WTC11 (cell line): ENCODE measurements at regions not wholly inside any gene's neighbourhood (a gene's known extent, or its start where the extent isn't known, plus 50 kb on each side); places are given as distances from the start of the nearest gene placed in this dataset.
"Not testable (repeated sequence)": the region's sequence is repeated elsewhere in the genome, so short reads cannot be mapped to it uniquely, and the experiment has no call there.

Experiments
- ATAC-seq: fragments of 200-7000 bp; cut with Tn5 transposase; 2 replicates; pipeline ENCODE4 v1.10.0; 2021; ENCODE audit warnings: mild to moderate bottlenecking, moderate library complexity
- CTCF ChIA-PET: fragments of 300-600 bp; sonication (Branson Sonifier 250); formaldehyde crosslinking; loops from one replicate; lab custom pipeline; 2021; ENCODE audit warnings: antibody characterized with exemption; lab: Charles Lee
- POLR2A ChIA-PET: fragments of 350-600 bp; sonication (Branson Sonifier 250); formaldehyde crosslinking; loops from one replicate; lab custom pipeline; 2021; ENCODE audit warnings: antibody characterized with exemption; lab: Charles Lee
- DNase-seq: peaks from one replicate; pipeline ENCODE4 v3.0.0; 2021; ENCODE audit warnings: low spot score
- H3K27ac Mint-ChIP-seq: 2 replicates; pipeline ENCODE4 v1.8.0; 2021; ENCODE audit warnings: mixed read lengths
- H3K27me3 Mint-ChIP-seq: 2 replicates; pipeline ENCODE4 v1.8.0; 2021; ENCODE audit warnings: low read depth, mild to moderate bottlenecking, moderate library complexity, mixed read lengths
- H3K36me3 Mint-ChIP-seq: 2 replicates; pipeline ENCODE4 v1.8.0; 2021; ENCODE audit warnings: mixed read lengths
- H3K4me1 Mint-ChIP-seq: 2 replicates; pipeline ENCODE4 v1.8.0; 2022; ENCODE audit warnings: mixed read lengths
- H3K4me3 Mint-ChIP-seq: 2 replicates; pipeline ENCODE4 v1.8.0; 2021; ENCODE audit warnings: mild to moderate bottlenecking, moderate library complexity, mixed read lengths
- H3K9me3 Mint-ChIP-seq: 2 replicates; pipeline ENCODE4 v1.8.0; 2021; ENCODE audit warnings: mixed read lengths
- AR ChIP-seq: fragments of 250-450 bp; sonication (Bioruptor Pico); IDR thresholded peaks from 2 replicates; pipeline ENCODE4 v1.9.0; 2021; ENCODE audit warnings: mild to moderate bottlenecking
- ATF6 ChIP-seq: sonication (generic); formaldehyde crosslinking; IDR thresholded peaks from 2 replicates; pipeline ENCODE4 v1.8.1; 2023; ENCODE audit warnings: mild to moderate bottlenecking, missing genetic modification reagents
- E2F4 ChIP-seq: sonication (generic); formaldehyde crosslinking; IDR thresholded peaks from 2 replicates; pipeline ENCODE4 v1.8.1; 2022; ENCODE audit warnings: low read depth, mild to moderate bottlenecking, moderate library complexity, missing genetic modification reagents, borderline replicate concordance
- FOXP4 ChIP-seq: sonication (generic); formaldehyde crosslinking; IDR thresholded peaks from 2 replicates; pipeline ENCODE4 v1.8.0; 2022; ENCODE audit warnings: mild to moderate bottlenecking, missing genetic modification reagents
- KAT7 ChIP-seq: sonication (generic); formaldehyde crosslinking; IDR thresholded peaks from 2 replicates; pipeline ENCODE4 v1.8.1; 2023; ENCODE audit warnings: missing genetic modification reagents, mild to moderate bottlenecking, borderline replicate concordance
- MLX ChIP-seq: sonication (generic); formaldehyde crosslinking; IDR thresholded peaks from 2 replicates; pipeline ENCODE4 v1.8.1; 2023; ENCODE audit warnings: mild to moderate bottlenecking, missing genetic modification reagents, moderate library complexity
- NFATC4 ChIP-seq: fragments of 250-450 bp; sonication (Bioruptor Pico); IDR thresholded peaks from 2 replicates; pipeline ENCODE4 v1.9.0; 2021; ENCODE audit warnings: mild to moderate bottlenecking
- NR1H2 ChIP-seq: sonication (generic); formaldehyde crosslinking; IDR thresholded peaks from 2 replicates; pipeline ENCODE4 v1.9.0; 2021; ENCODE audit warnings: mild to moderate bottlenecking, moderate library complexity, missing genetic modification reagents
- SMAD3 ChIP-seq: sonication (generic); formaldehyde crosslinking; IDR thresholded peaks from 2 replicates; pipeline ENCODE4 v1.8.0; 2022; ENCODE audit warnings: missing genetic modification reagents, mild to moderate bottlenecking, borderline replicate concordance
- ZBTB21 ChIP-seq: sonication (generic); formaldehyde crosslinking; IDR thresholded peaks from 2 replicates; pipeline ENCODE4 v1.8.1; 2023; ENCODE audit warnings: mild to moderate bottlenecking, missing genetic modification reagents, borderline replicate concordance
- ZNF121 ChIP-seq: sonication (generic); formaldehyde crosslinking; IDR thresholded peaks from 2 replicates; pipeline ENCODE4 v1.8.0; 2023; ENCODE audit warnings: missing genetic modification reagents
- ZNF281 ChIP-seq: sonication (generic); formaldehyde crosslinking; IDR thresholded peaks from 2 replicates; pipeline ENCODE4 v1.8.0; 2023; ENCODE audit warnings: mild to moderate bottlenecking, missing genetic modification reagents
- ZNF425 ChIP-seq: fragments of 250-450 bp; sonication (Bioruptor Pico); conservative IDR thresholded peaks from 2 replicates; pipeline ENCODE4 v1.9.0; 2021; ENCODE audit warnings: mild to moderate bottlenecking

GRCh38 chr13:42445354-42445753 is 128.6 kb upstream of the TNFSF11 start:
- Mint-ChIP-seq H3K27ac (no peak overlapping the region), H3K36me3 (peaks cover 46% of the 10 kb centered on the region), H3K4me3 (no peak overlapping the region), H3K4me1 (0 out of 2 replicates have a peak, but pooled peaks cover 5% of the 10 kb centered on the region), H3K9me3 (peaks cover 70% of the 10 kb centered on the region)
- no peak for ATAC-seq
- ChIA-PET CTCF (no interaction called here), POLR2A (no interaction called here)
- DNase-seq, result no peak
- TF ChIP-seq E2F4 (CRISPR knock-in tag), result no peak
- TF ChIP-seq ZBTB21 (CRISPR knock-in tag), result no peak
- TF ChIP-seq KAT7 (CRISPR knock-in tag), result no peak
- no peak for TF ChIP-seq ZNF281 (CRISPR knock-in tag)
- TF ChIP-seq SMAD3 (CRISPR knock-in tag), result no peak
- TF ChIP-seq ZNF425 (CRISPR knock-in tag), result no peak
- no peak for TF ChIP-seq ZNF121 (CRISPR knock-in tag)
- TF ChIP-seq ATF6 (CRISPR knock-in tag), result no peak
- no peak for TF ChIP-seq NFATC4 (CRISPR knock-in tag)
- no peak for TF ChIP-seq FOXP4 (CRISPR knock-in tag)
- TF ChIP-seq, all 79 proteins: peak for 0
- H3K27me3 Mint-ChIP-seq, result no peaks in the 10 kb centered on the region; the same call in 1 of the 2 replicates

GRCh38 chr13:42446597-42446996 is 127.4 kb upstream of the TNFSF11 start:
- H3K4me3 Mint-ChIP-seq, POLR2A ChIA-PET, H3K4me1 Mint-ChIP-seq, H3K27me3 Mint-ChIP-seq, CTCF ChIA-PET, ATAC-seq, H3K27ac Mint-ChIP-seq, DNase-seq: not testable (repeated sequence)
- Mint-ChIP-seq H3K36me3 (peaks cover 46% of the 10 kb centered on the region), H3K9me3 (peaks cover 75% of the 10 kb centered on the region)

- no peak for ATAC-seq
- Mint-ChIP-seq H3K4me3 (no peak overlapping the region), H3K4me1 (no peaks in the 10 kb centered on the region), H3K9me3 (peaks cover 42% of the 10 kb centered on the region), H3K27me3 (no peaks in the 10 kb centered on the region), H3K27ac (no peak overlapping the region)
- POLR2A ChIA-PET, result no interaction called here
- CTCF ChIA-PET, result no interaction called here
- no peak for DNase-seq
- no peak for TF ChIP-seq AR (CRISPR knock-in tag)
- TF ChIP-seq MLX (CRISPR knock-in tag), result no peak
- no peak for TF ChIP-seq NR1H2 (CRISPR knock-in tag)
- TF ChIP-seq, all 79 proteins: peak for 0
- peaks cover 8% of the 10 kb centered on the region for H3K36me3 Mint-ChIP-seq
Observed at GRCh38 chr13:42453091-42453645, 120.8 kb upstream of the TNFSF11 start.
